Karpas-422 (cell line): ENCODE measurements at regions not wholly inside any gene's neighbourhood (a gene's known extent, or its start where the extent isn't known, plus 50 kb on each side); places are given as distances from the start of the nearest gene placed in this dataset.

ENCODE experiments used
- DNase-seq: peaks from one replicate; pipeline ENCODE4 v3.0.0-alpha.2; 2015
- H2AFZ ChIP-seq: fragments of 200-600 bp; sonication (generic); 2 replicates; pipeline ENCODE4 v1.6.1; 2014; ENCODE audit warnings: antibody characterized with exemption, low read length, mixed read lengths
- H3K27ac ChIP-seq: fragments of 200-600 bp; sonication (generic); 2 replicates; pipeline ENCODE4 v1.5.1; 2014; ENCODE audit warnings: mild to moderate bottlenecking, low read length, moderate library complexity
- H3K27me3 ChIP-seq: fragments of 200-600 bp; sonication (generic); 2 replicates; pipeline ENCODE4 v1.6.1; 2014; ENCODE audit warnings: low read length, mixed read lengths
- H3K36me3 ChIP-seq: fragments of 200-600 bp; sonication (generic); 2 replicates; pipeline ENCODE4 v1.6.1; 2014; ENCODE audit warnings: low read length, mixed read lengths; ENCODE audit not compliant: insufficient read depth
- H3K4me1 ChIP-seq: fragments of 200-600 bp; sonication (generic); 2 replicates; pipeline ENCODE4 v1.6.1; 2014; ENCODE audit warnings: mild to moderate bottlenecking, low read length, mixed read lengths
- H3K4me2 ChIP-seq: fragments of 200-600 bp; sonication (generic); 2 replicates; pipeline ENCODE4 v1.6.1; 2014; ENCODE audit warnings: low read length, low read depth, mild to moderate bottlenecking; ENCODE audit not compliant: poor library complexity, severe bottlenecking
- H3K4me3 ChIP-seq: fragments of 200-600 bp; sonication (generic); 2 replicates; pipeline ENCODE4 v1.5.1; 2014; ENCODE audit warnings: mild to moderate bottlenecking, antibody characterized with exemption, low read length, mixed read lengths
- H3K79me2 ChIP-seq: fragments of 200-600 bp; sonication (generic); 2 replicates; pipeline ENCODE4 v1.6.1; 2014; ENCODE audit warnings: mild to moderate bottlenecking, low read length, mixed read lengths
- H3K9ac ChIP-seq: fragments of 200-600 bp; sonication (generic); 2 replicates; pipeline ENCODE4 v1.6.0; 2014; ENCODE audit warnings: low read length
- H3K9me2 ChIP-seq: fragments of 200-600 bp; sonication (generic), shearing (Covaris generic); replicated peaks from 2 replicates; pipeline ENCODE4 v1.6.0; 2014; ENCODE audit warnings: mild to moderate bottlenecking, low read length, moderate library complexity; ENCODE audit not compliant: insufficient read depth
- H3K9me3 ChIP-seq: fragments of 300-700, 200-600 bp; sonication (generic); 2 replicates; pipeline ENCODE4 v1.6.1; 2014; ENCODE audit warnings: low read length, mixed read lengths
- H4K20me1 ChIP-seq: fragments of 200-600 bp; sonication (generic); 2 replicates; pipeline ENCODE4 v1.6.1; 2014; ENCODE audit warnings: mild to moderate bottlenecking, antibody characterized with exemption, low read length, low read depth; ENCODE audit not compliant: insufficient read depth

DNA sequence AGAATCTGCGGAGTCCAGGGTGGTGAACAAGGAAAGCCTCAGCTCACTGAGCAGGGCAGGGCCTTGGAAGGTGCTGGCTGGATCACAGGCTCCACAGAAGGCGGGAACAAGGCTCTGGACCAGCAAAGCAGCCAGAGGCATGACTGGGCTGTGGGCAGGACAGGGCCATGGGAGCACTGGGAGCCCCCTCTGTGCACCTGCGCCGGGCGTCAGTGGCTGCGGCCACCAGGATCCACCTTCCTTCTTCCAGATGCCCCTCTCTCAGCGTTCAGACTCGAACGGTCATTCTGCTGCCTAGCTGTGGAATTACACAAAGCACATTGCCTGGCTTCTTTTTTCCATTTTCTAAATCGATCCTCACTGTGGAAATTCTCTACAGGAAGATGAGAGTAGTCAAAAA lies 621.2 kb downstream of the GALR1 start:
- Histone ChIP-seq H3K9me2 (no peaks in the 10 kb centered on the region), H3K4me1 (no peaks in the 10 kb centered on the region), H2AFZ (no peak overlapping the region), H3K4me3 (no peak overlapping the region), H3K27me3 (0 out of 2 replicates have a peak, but pooled peaks cover 3% of the 10 kb centered on the region), H3K9ac (no peak overlapping the region), H3K27ac (no peak overlapping the region), H4K20me1 (no peaks in the 10 kb centered on the region), H3K9me3 (no peaks in the 10 kb centered on the region), H3K4me2 (no peak overlapping the region), H3K36me3 (no peaks in the 10 kb centered on the region), H3K79me2 (no peaks in the 10 kb centered on the region)
- DNase-seq: no peak

DNA sequence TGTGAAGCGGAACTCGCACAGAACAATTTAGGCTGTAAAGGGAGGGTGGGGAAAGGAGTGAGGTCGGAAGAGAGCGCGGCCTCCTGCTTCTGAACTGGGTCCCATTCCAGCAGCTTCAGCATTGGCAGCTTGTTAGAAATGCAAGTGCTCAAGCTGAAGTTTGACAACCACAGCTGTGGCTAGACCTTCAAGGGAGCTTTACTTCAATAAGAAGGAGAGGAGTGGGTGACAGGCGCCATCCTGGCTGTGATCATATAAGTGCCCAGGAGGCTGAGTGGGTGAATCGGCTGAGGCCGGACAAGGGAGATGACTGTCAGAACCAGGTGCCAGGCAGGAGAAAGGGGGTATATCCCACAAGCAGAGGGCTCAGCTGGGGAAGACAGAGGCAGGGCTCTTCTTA lies 622.5 kb downstream of the GALR1 start:
- Histone ChIP-seq H3K79me2 (no peaks in the 10 kb centered on the region), H2AFZ (no peak overlapping the region), H3K9ac (no peak overlapping the region), H3K4me2 (no peak overlapping the region), H3K27ac (no peak overlapping the region), H3K9me2 (no peaks in the 10 kb centered on the region), H3K4me3 (no peak overlapping the region), H3K4me1 (no peaks in the 10 kb centered on the region), H3K27me3 (0 out of 2 replicates have a peak, but pooled peaks cover 3% of the 10 kb centered on the region), H3K9me3 (no peaks in the 10 kb centered on the region), H3K36me3 (no peaks in the 10 kb centered on the region), H4K20me1 (no peaks in the 10 kb centered on the region)
- DNase-seq: no peak

DNA sequence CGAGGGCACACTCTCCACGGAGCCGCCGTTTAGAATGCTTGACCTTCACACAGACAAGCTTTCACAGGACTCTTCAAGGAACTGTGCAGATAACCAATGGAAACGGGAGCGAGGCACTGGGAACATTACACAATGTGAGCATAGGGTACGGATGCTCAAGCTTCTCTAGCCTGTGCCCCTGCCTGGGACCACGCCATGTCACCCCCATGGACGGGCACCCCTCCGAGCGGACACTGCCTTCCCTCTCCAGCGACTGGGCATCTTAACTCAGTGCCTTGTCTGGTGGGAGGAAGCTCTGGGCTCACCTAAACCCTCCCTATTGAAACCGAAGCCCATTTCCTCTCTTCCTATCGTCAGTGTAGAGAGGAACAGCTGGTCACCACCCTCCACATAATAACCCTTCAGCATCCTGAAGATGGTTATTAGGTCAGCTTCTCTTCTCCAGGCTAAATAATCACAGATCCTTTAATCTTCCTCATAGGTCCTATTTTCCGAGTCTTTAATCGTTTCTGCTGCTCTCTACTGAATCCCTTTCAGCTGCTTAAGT lies 626.7 kb downstream of the GALR1 start:
- H3K79me2 ChIP-seq: no peaks in the 10 kb centered on the region
- H3K4me1 ChIP-seq: no peaks in the 10 kb centered on the region
- no peak overlapping the region for H3K4me2 ChIP-seq
- H3K27me3 ChIP-seq: 0 out of 2 replicates have a peak, but pooled peaks cover 3% of the 10 kb centered on the region
- no peak overlapping the region for H2AFZ ChIP-seq
- no peak overlapping the region for H3K9ac ChIP-seq
- H3K4me3 ChIP-seq: no peak overlapping the region
- no peak overlapping the region for H3K27ac ChIP-seq
- no peaks in the 10 kb centered on the region for H4K20me1 ChIP-seq
- no peaks in the 10 kb centered on the region for H3K9me2 ChIP-seq
- DNase-seq: no peak
- no peaks in the 10 kb centered on the region for H3K9me3 ChIP-seq
- H3K36me3 ChIP-seq: no peaks in the 10 kb centered on the region

DNA sequence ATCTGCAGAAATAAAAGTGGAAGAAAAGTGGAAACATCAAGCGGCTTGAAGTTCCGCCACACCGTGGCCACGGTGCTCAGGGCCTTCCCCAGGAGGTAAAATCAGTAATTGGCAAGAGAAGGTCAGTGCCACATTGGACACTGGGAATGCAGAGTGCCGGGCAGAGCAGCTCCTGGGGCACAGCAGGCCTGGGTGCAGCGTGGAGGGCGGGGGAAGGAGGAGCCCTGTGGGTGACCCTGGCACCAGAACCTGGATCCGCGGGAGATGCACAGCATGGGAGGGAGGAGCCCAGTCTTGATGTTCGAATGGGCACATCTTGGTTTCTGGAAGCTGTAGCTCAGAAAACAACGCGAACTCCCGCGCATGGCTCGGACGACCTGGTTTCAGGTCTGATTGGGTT lies 630.2 kb downstream of the GALR1 start:
- Histone ChIP-seq H2AFZ (no peak overlapping the region), H4K20me1 (no peaks in the 10 kb centered on the region), H3K9me3 (no peaks in the 10 kb centered on the region), H3K4me1 (no peaks in the 10 kb centered on the region), H3K36me3 (no peaks in the 10 kb centered on the region), H3K9ac (no peak overlapping the region), H3K27ac (no peak overlapping the region), H3K4me3 (no peak overlapping the region), H3K79me2 (no peaks in the 10 kb centered on the region), H3K4me2 (no peak overlapping the region), H3K27me3 (no peaks in the 10 kb centered on the region), H3K9me2 (no peaks in the 10 kb centered on the region)
- no peak for DNase-seq

DNA sequence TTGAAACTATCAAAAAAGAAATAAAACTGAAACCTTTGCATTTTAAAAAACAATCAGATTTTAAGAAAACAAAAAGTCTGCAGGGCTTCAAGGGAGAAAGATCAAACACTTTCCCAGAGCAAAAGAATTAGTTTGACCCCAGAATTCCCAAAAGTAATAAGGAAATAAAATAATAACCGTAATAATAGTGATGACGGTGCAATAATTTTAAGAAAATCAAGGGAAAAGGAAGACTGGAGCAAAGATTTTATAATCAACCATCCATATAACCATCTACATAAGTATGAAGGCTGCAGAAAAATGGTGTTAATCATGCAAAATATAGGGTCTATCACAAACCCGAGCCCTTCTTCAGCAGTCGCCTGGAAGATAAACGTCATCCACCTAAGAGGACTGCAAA lies 634.8 kb downstream of the GALR1 start:
- Histone ChIP-seq H3K36me3 (no peaks in the 10 kb centered on the region), H3K4me1 (no peaks in the 10 kb centered on the region), H3K9ac (no peak overlapping the region), H2AFZ (no peak overlapping the region), H3K79me2 (no peaks in the 10 kb centered on the region), H3K9me3 (no peaks in the 10 kb centered on the region), H3K27me3 (no peaks in the 10 kb centered on the region), H4K20me1 (no peaks in the 10 kb centered on the region), H3K9me2 (no peaks in the 10 kb centered on the region), H3K4me3 (no peak overlapping the region), H3K4me2 (no peak overlapping the region), H3K27ac (no peak overlapping the region)
- no peak for DNase-seq

DNA sequence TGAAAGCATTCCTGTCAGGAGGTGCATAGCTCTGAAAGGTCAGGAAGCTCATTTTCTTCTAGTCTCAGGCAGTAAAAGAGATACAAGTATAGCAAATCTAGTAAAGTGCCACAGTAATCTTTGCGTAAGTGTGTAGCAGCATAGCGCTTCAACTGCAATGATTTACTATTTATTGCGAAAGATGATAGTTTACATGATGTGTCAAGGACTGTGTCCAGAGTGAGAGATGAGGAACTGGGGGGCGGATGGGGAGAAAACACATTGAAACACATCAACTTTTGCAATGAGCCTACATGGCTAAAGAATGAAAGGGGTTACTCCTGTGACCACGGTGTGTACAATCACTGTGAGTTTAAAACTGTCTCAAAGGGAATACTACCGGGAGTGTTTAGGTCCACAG lies 644.4 kb downstream of the GALR1 start:
- Histone ChIP-seq H3K36me3 (no peaks in the 10 kb centered on the region), H3K9me3 (no peaks in the 10 kb centered on the region), H3K4me2 (no peak overlapping the region), H3K9ac (no peak overlapping the region), H3K9me2 (no peaks in the 10 kb centered on the region), H2AFZ (no peak overlapping the region), H3K4me1 (no peaks in the 10 kb centered on the region), H3K27ac (no peak overlapping the region), H3K4me3 (no peak overlapping the region), H4K20me1 (no peaks in the 10 kb centered on the region), H3K79me2 (no peaks in the 10 kb centered on the region), H3K27me3 (no peaks in the 10 kb centered on the region)
- DNase-seq: no peak

DNA sequence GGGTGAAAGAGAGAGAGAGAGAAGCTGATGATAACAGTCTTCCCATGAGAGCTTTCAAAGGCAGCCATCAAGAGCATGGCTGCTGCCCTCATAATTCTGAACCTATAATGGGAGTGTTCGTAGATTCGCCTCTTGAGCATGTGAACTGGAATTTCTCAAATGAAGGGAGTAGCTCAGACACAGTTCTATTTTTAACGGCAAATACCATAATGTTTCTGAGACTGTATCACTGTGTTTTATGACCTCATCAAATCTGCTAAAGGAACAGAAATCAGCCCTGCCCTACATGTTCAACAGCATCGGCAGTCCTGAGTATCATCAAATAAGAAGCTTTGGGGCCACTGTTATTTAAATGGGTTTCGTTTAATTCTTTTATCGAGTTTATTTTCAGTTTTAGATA lies 645.6 kb downstream of the GALR1 start:
- DNase-seq: no peak
- H3K9me2 ChIP-seq: no peaks in the 10 kb centered on the region
- no peaks in the 10 kb centered on the region for H3K4me1 ChIP-seq
- no peaks in the 10 kb centered on the region for H3K9me3 ChIP-seq
- no peaks in the 10 kb centered on the region for H3K36me3 ChIP-seq
- H3K27ac ChIP-seq: no peak overlapping the region
- no peaks in the 10 kb centered on the region for H3K79me2 ChIP-seq
- no peak overlapping the region for H2AFZ ChIP-seq
- H3K4me3 ChIP-seq: no peak overlapping the region
- no peaks in the 10 kb centered on the region for H4K20me1 ChIP-seq
- no peak overlapping the region for H3K4me2 ChIP-seq
- no peaks in the 10 kb centered on the region for H3K27me3 ChIP-seq
- H3K9ac ChIP-seq: no peak overlapping the region

DNA sequence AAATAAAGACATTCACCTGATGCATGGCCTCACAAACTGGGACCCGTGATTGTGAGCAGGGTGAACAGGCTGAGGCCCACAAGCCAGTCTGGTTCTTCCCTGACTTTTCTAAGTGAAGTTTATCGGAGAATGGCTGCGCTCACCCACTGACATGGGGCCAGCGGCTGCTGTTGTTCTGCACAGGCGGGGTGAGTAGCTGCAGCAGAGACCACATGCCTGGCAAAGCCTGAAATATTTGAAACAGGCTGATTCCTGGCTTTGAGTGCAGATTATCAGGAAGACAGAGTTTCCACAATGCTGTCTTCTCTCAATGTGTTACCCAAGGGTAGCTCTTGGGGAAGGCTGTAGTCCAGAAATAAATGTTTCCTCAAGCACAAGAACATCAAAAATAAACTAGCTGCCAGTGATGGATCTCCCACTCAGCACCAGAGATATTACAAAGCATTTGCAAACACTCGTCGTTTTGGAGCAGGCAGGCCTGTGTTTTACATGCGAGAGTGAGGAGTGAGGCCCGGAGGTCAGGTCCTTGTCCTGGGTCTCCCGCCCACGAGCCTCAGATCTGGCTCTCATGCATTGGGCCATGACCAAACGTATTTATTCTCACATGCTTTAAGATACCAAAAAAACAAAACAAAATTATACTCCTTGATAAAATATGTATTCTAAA lies 647.1 kb downstream of the GALR1 start:
- Histone ChIP-seq H3K9me2 (no peaks in the 10 kb centered on the region), H3K36me3 (no peaks in the 10 kb centered on the region), H3K4me2 (no peak overlapping the region), H4K20me1 (no peaks in the 10 kb centered on the region), H3K4me1 (no peaks in the 10 kb centered on the region), H3K27me3 (no peaks in the 10 kb centered on the region), H3K4me3 (no peak overlapping the region), H3K27ac (no peak overlapping the region), H3K9me3 (no peaks in the 10 kb centered on the region), H3K9ac (no peak overlapping the region), H3K79me2 (no peaks in the 10 kb centered on the region), H2AFZ (no peak overlapping the region)
- no peak for DNase-seq
